ENCODE measurements at regions not wholly inside any gene's neighbourhood (a gene's known extent, or its start where the extent isn't known, plus 50 kb on each side); places are given as distances from the start of the nearest gene placed in this dataset.

GRCh38 chr7:145779140-145779539 is 337.5 kb upstream of the CNTNAP2 start:
- Histone ChIP-seq H3K4me3 (no peak overlapping the region), H3K27ac (no peak overlapping the region), H3K4me1 (no peaks in the 10 kb centered on the region), H3K9me3 (no peaks in the 10 kb centered on the region), H3K36me3 (no peaks in the 10 kb centered on the region), H3K27me3 (no peaks in the 10 kb centered on the region)
- no peak for DNase-seq
- TF ChIP-seq POLR2A (IDR thresholded peaks at IDR 0.05): no peak

- TF ChIP-seq CTCF (IDR thresholded peaks at IDR 0.05) (no peak), POLR2A (IDR thresholded peaks at IDR 0.05) (no peak)
- Histone ChIP-seq H3K4me3 (no peak overlapping the region), H3K9me3 (no peaks in the 10 kb centered on the region)
Measured at GRCh38 chr7:145774777-145775176, 341.8 kb upstream of the CNTNAP2 start.

GRCh38 chr7:145753004-145753403 is 363.6 kb upstream of the CNTNAP2 start:
- peaks cover 0 to 8% (median 0%) of the 10 kb centered on the region in 4 donors for H3K9me3 ChIP-seq
- no peaks in the 10 kb centered on the region for H3K36me3 ChIP-seq
- DNase-seq: no peak
- no peak overlapping the region for H3K4me3 ChIP-seq
- H3K27ac ChIP-seq: no peak overlapping the region
- no peaks in the 10 kb centered on the region for H3K4me1 ChIP-seq
- TF ChIP-seq POLR2A (IDR thresholded peaks at IDR 0.05): no peak
- TF ChIP-seq CTCF (IDR thresholded peaks at IDR 0.05): no peak
- H3K27me3 ChIP-seq: no peaks in the 10 kb centered on the region

More at GRCh38 chr7:145774777-145775176, 341.8 kb upstream of the CNTNAP2 start:
- Histone ChIP-seq H3K36me3 (no peaks in the 10 kb centered on the region), H3K27ac (no peak overlapping the region), H3K27me3 (no peaks in the 10 kb centered on the region), H3K4me1 (no peaks in the 10 kb centered on the region)
- DNase-seq: no peak

GRCh38 chr7:145737617-145738016 is 379.0 kb upstream of the CNTNAP2 start:
- Histone ChIP-seq H3K27ac (no peak overlapping the region), H3K4me3 (no peak overlapping the region), H3K4me1 (no peaks in the 10 kb centered on the region), H3K27me3 (no peaks in the 10 kb centered on the region), H3K36me3 (no peaks in the 10 kb centered on the region), H3K9me3 (no peaks in the 10 kb centered on the region)
- no peak for DNase-seq
- TF ChIP-seq CTCF (IDR thresholded peaks at IDR 0.05): no peak
- no peak for TF ChIP-seq POLR2A (IDR thresholded peaks at IDR 0.05)

GRCh38 chr7:145735061-145735460 is 381.5 kb upstream of the CNTNAP2 start:
- no peaks in the 10 kb centered on the region for H3K36me3 ChIP-seq
- DNase-seq: no peak
- no peak for TF ChIP-seq CTCF (IDR thresholded peaks at IDR 0.05)
- TF ChIP-seq POLR2A (IDR thresholded peaks at IDR 0.05): no peak
- no peak overlapping the region for H3K27ac ChIP-seq
- no peaks in the 10 kb centered on the region for H3K9me3 ChIP-seq
- H3K4me3 ChIP-seq: no peak overlapping the region
- H3K4me1 ChIP-seq: no peaks in the 10 kb centered on the region
- no peaks in the 10 kb centered on the region for H3K27me3 ChIP-seq

- Histone ChIP-seq H3K9me3 (no peaks in the 10 kb centered on the region), H3K4me3 (no peak overlapping the region), H3K27me3 (no peaks in the 10 kb centered on the region), H3K36me3 (no peaks in the 10 kb centered on the region), H3K4me1 (no peaks in the 10 kb centered on the region), H3K27ac (no peak overlapping the region)
- TF ChIP-seq POLR2A (IDR thresholded peaks at IDR 0.05) (no peak), CTCF (IDR thresholded peaks at IDR 0.05) (no peak)
- DNase-seq: no peak
Measured at GRCh38 chr7:145732521-145732920, 384.1 kb upstream of the CNTNAP2 start.

All from Peyer's patch (tissue), 4 donors.